H9 (cell line): ENCODE measurements at regions not wholly inside any gene's neighbourhood (a gene's known extent, or its start where the extent isn't known, plus 50 kb on each side); places are given as distances from the start of the nearest gene placed in this dataset.

Experiments used
- DNase-seq: peaks from one replicate; pipeline ENCODE4 v3.0.0-alpha.2; 2017
- H2AFZ ChIP-seq: one replicate; pipeline ENCODE4 v1.6.1; 2013; ENCODE audit warnings: mild to moderate bottlenecking, low read length, control low read depth, moderate library complexity
- H2AK5ac ChIP-seq: 2 replicates; pipeline ENCODE4 v1.6.1; 2013; ENCODE audit warnings: low read length, control low read depth, mixed read lengths; ENCODE audit not compliant: insufficient read length
- H2BK120ac ChIP-seq: one replicate; pipeline ENCODE4 v1.6.1; 2013; ENCODE audit warnings: low read depth, mild to moderate bottlenecking, low read length, control low read depth, inconsistent platforms; ENCODE audit not compliant: poor library complexity, severe bottlenecking
- H2BK12ac ChIP-seq: 2 replicates; pipeline ENCODE4 v1.6.1; 2013; ENCODE audit warnings: low read length, control low read depth, mixed read lengths, low read depth; ENCODE audit not compliant: insufficient read length
- H2BK15ac ChIP-seq: 2 replicates; pipeline ENCODE4 v1.6.1; 2013; ENCODE audit warnings: low read depth, low read length, control low read depth
- H2BK20ac ChIP-seq: one replicate; pipeline ENCODE4 v1.6.1; 2013; ENCODE audit warnings: low read depth, mild to moderate bottlenecking, low read length, control low read depth, inconsistent platforms; ENCODE audit not compliant: poor library complexity, severe bottlenecking
- H2BK5ac ChIP-seq: 2 replicates; pipeline ENCODE4 v1.6.1; 2013; ENCODE audit warnings: low read length, control low read depth, mixed read lengths; ENCODE audit not compliant: insufficient read length
- H3K14ac ChIP-seq: 2 replicates; pipeline ENCODE4 v1.6.1; 2013; ENCODE audit warnings: low read length, control low read depth; ENCODE audit not compliant: insufficient read depth
- H3K18ac ChIP-seq: 2 replicates; pipeline ENCODE4 v1.6.1; 2013; ENCODE audit warnings: low read depth, mild to moderate bottlenecking, mixed read lengths, low read length, control low read depth; ENCODE audit not compliant: insufficient read length
- H3K23ac ChIP-seq: 2 replicates; pipeline ENCODE4 v1.6.1; 2013; ENCODE audit warnings: low read length, control low read depth, mixed read lengths, low read depth; ENCODE audit not compliant: insufficient read length
- H3K23me2 ChIP-seq: 2 replicates; pipeline ENCODE4 v1.6.1; 2013; ENCODE audit warnings: low read depth, mild to moderate bottlenecking, mixed read lengths, low read length, control low read depth; ENCODE audit not compliant: insufficient read length, poor library complexity, severe bottlenecking
- H3K27ac ChIP-seq: 2 replicates; pipeline ENCODE4 v1.5.1; 2013; ENCODE audit warnings: low read length, control low read depth, mixed read lengths, low read depth; ENCODE audit not compliant: insufficient read length
- H3K27me3 ChIP-seq: 2 replicates; pipeline ENCODE4 v1.6.1; 2013; ENCODE audit warnings: low read length, control low read depth, inconsistent platforms; ENCODE audit not compliant: insufficient read depth
- H3K4ac ChIP-seq: 2 replicates; pipeline ENCODE4 v1.6.1; 2013; ENCODE audit warnings: low read depth, mild to moderate bottlenecking, control low read depth, inconsistent platforms, low read length, moderate library complexity
- H3K4me1 ChIP-seq: 2 replicates; pipeline ENCODE4 v1.6.1; 2013; ENCODE audit warnings: low read length, control low read depth, inconsistent platforms; ENCODE audit not compliant: insufficient read depth
- H3K4me2 ChIP-seq: 2 replicates; pipeline ENCODE4 v1.6.1; 2013; ENCODE audit warnings: low read length, control low read depth, mixed read lengths; ENCODE audit not compliant: insufficient read length, insufficient read depth
- H3K56ac ChIP-seq: 2 replicates; pipeline ENCODE4 v1.6.1; 2013; ENCODE audit warnings: low read depth, mild to moderate bottlenecking, mixed read lengths, low read length, control low read depth; ENCODE audit not compliant: insufficient read length
- H3K79me1 ChIP-seq: 2 replicates; pipeline ENCODE4 v1.6.1; 2013; ENCODE audit warnings: low read depth, mild to moderate bottlenecking, moderate library complexity, low read length, control low read depth, inconsistent platforms; ENCODE audit not compliant: insufficient read depth, poor library complexity, severe bottlenecking
- H3K79me2 ChIP-seq: 2 replicates; pipeline ENCODE4 v1.6.1; 2013; ENCODE audit warnings: low read length, control low read depth, inconsistent platforms; ENCODE audit not compliant: insufficient read depth
- H3K9ac ChIP-seq: 2 replicates; pipeline ENCODE4 v1.6.1; 2013; ENCODE audit warnings: low read length, control low read depth, mixed read lengths; ENCODE audit not compliant: insufficient read length; ENCODE audit errors: extremely low read depth
- H3K9me3 ChIP-seq: one replicate; pipeline ENCODE4 v1.6.1; 2013; ENCODE audit warnings: low read depth, low read length, inconsistent platforms; ENCODE audit not compliant: control insufficient read depth
- H3T11ph ChIP-seq: one replicate; pipeline ENCODE4 v1.6.1; 2013; ENCODE audit warnings: mild to moderate bottlenecking, low read length, control low read depth, inconsistent platforms
- H4K20me1 ChIP-seq: one replicate; pipeline ENCODE4 v1.6.1; 2013; ENCODE audit not compliant: control insufficient read depth, insufficient read length, insufficient read depth
- H4K5ac ChIP-seq: 2 replicates; pipeline ENCODE4 v1.6.1; 2013; ENCODE audit warnings: low read depth, mild to moderate bottlenecking, mixed read lengths, low read length, control low read depth; ENCODE audit not compliant: insufficient read length
- H4K8ac ChIP-seq: replicated peaks from 2 replicates; pipeline ENCODE4 v1.6.1; 2013; ENCODE audit warnings: low read length, control low read depth, mixed read lengths, low read depth; ENCODE audit not compliant: insufficient read length
- H4K91ac ChIP-seq: 2 replicates; pipeline ENCODE4 v1.6.1; 2013; ENCODE audit warnings: low read depth, mild to moderate bottlenecking, moderate library complexity, mixed read lengths, low read length, control low read depth; ENCODE audit not compliant: insufficient read length
- H3K27ac Mint-ChIP-seq, 3 experiments: 2 replicates in 2 of 3; 3 replicates in 1 of 3; pipeline ENCODE4 v1.8.0; 2020 to 2021; ENCODE audit warnings: mixed read lengths in 3 of 3, mild to moderate bottlenecking in 1 of 3, moderate library complexity in 1 of 3
- H3K27me3 Mint-ChIP-seq: 2 replicates; pipeline ENCODE4 v1.8.0; 2021; ENCODE audit warnings: low read depth, mild to moderate bottlenecking, moderate library complexity, mixed read lengths
- H3K36me3 Mint-ChIP-seq, 3 experiments: 2 replicates in 2 of 3; 3 replicates in 1 of 3; pipeline ENCODE4 v1.8.0; 2020 to 2021; ENCODE audit warnings: low read depth in 3 of 3, mixed read lengths in 3 of 3; ENCODE audit not compliant: insufficient read depth in 1 of 3
- H3K4me1 Mint-ChIP-seq, 2 experiments: 2 replicates each; pipeline ENCODE4 v1.8.0; 2020; ENCODE audit warnings: mixed read lengths in 2 of 2
- H3K4me3 Mint-ChIP-seq, 2 experiments: 2 replicates in 1 of 2; 3 replicates in 1 of 2; pipeline ENCODE4 v1.8.0; 2020 to 2021; ENCODE audit warnings: mild to moderate bottlenecking in 2 of 2, mixed read lengths in 2 of 2, moderate library complexity in 1 of 2
- H3K9me3 Mint-ChIP-seq, 2 experiments: 2 replicates in 1 of 2; 3 replicates in 1 of 2; pipeline ENCODE4 v1.8.0; 2020; ENCODE audit warnings: mild to moderate bottlenecking in 2 of 2, mixed read lengths in 2 of 2, moderate library complexity in 1 of 2
- CTCF ChIP-seq: fragments of 200-600 bp; sonication (generic); conservative IDR thresholded peaks from 3 replicates; pipeline ENCODE4 v1.8.0; 2021; ENCODE audit warnings: antibody characterized with exemption, mild to moderate bottlenecking
- WGBS: extraction: QIAGEN DNeasy Blood & Tissue Kit; methylation state at CpG from one replicate; pipeline ENCODE4 v1.1.7; 2013; ENCODE audit warnings: missing lambda C conversion rate, low lambda C conversion rate, mixed read lengths; ENCODE audit not compliant: insufficient read length; ENCODE audit errors: extremely low coverage; 5-methylcytosine and 5-hydroxymethylcytosine counted together

GRCh38 chr6:113464960-113465359 lies 392.2 kb upstream of the MARCKS start:
- no peak for TF ChIP-seq CTCF
- no peaks in the 10 kb centered on the region for H3K4me1 ChIP-seq
- H3K79me1 ChIP-seq: no peaks in the 10 kb centered on the region
- no peak overlapping the region for H3K4me2 ChIP-seq
- H3K27me3 ChIP-seq: no peaks in the 10 kb centered on the region
- no peaks in the 10 kb centered on the region for H3K79me2 ChIP-seq
- H3K27ac ChIP-seq: no peak overlapping the region
- no peak overlapping the region for H3K56ac ChIP-seq
- Mint-ChIP-seq H3K27ac (no peak overlapping the region), H3K36me3 (peaks cover 0 to 2% (median 0%) of the 10 kb centered on the region in 3 experiments; a peak in 1 of 7 replicates), H3K4me1 (no peaks in the 10 kb centered on the region), H3K4me3 (no peak overlapping the region), H3K9me3 (peaks cover 2 to 6% of the 10 kb centered on the region in 2 experiments; a peak in 4 of 5 replicates), H3K27me3 (no peaks in the 10 kb centered on the region)
- H4K91ac ChIP-seq: no peak overlapping the region
- H4K8ac ChIP-seq: no peak overlapping the region
- H2BK15ac ChIP-seq: no peak overlapping the region
- H3T11ph ChIP-seq: no peak overlapping the region
- no peak overlapping the region for H3K18ac ChIP-seq
- no peak overlapping the region for H2BK5ac ChIP-seq
- no peak overlapping the region for H2AK5ac ChIP-seq
- H3K14ac ChIP-seq: no peak overlapping the region
- no peaks in the 10 kb centered on the region for H3K23me2 ChIP-seq
- no peak overlapping the region for H2AFZ ChIP-seq
- H2BK12ac ChIP-seq: no peak overlapping the region
- H4K5ac ChIP-seq: no peak overlapping the region
- H2BK20ac ChIP-seq: no peak overlapping the region
- no peak overlapping the region for H3K9ac ChIP-seq
- H3K4ac ChIP-seq: no peak overlapping the region
- no CpG with 5 or more reads among the region's 3 CpGs for WGBS
- H2BK120ac ChIP-seq: no peak overlapping the region
- no peak overlapping the region for H3K23ac ChIP-seq
- DNase-seq: no peak
- no peaks in the 10 kb centered on the region for H4K20me1 ChIP-seq
- H3K9me3 ChIP-seq: no peaks in the 10 kb centered on the region
